HG02678 (cell line): ENCODE measurements at regions not wholly inside any gene's neighbourhood (a gene's known extent, or its start where the extent isn't known, plus 50 kb on each side); places are given as distances from the start of the nearest gene placed in this dataset.
"Not testable (repeated sequence)": the region's sequence is repeated elsewhere in the genome, so short reads cannot be mapped to it uniquely, and the experiment has no call there.

ENCODE experiments used
- ATAC-seq: cut with Tn5 transposase; IDR thresholded peaks from one replicate; pipeline ENCODE4 v1.9.1; 2021; ENCODE audit warnings: mild to moderate bottlenecking, moderate library complexity; ENCODE audit not compliant: unreplicated experiment

- not testable (repeated sequence) for ATAC-seq
These were observed 63.5 kb downstream of the UNC93B1 start for GRCh38 chr11:67940440-67940839.

GRCh38 chr11:67938964-67939363 lies 64.9 kb downstream of the UNC93B1 start:
- not testable (repeated sequence) for ATAC-seq

DNA sequence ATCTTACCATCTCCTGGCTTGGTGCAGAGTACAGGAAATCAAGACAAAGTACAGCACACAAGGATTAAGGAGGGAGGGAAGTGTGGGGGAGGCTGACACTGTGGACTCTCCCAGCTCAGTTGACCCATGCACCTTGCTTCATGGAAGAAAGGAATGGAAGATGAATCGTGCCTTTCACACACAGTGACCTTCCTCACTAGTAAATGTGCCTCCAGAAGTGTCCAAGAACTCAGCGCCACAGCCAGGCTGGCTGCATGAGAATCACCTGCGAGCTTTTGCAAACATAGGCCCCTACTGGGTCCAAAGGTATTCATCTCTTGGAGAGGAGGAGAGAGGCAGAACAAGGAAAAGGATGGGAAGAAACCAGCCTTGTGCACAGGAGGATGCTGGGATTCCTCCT lies 65.5 kb downstream of the UNC93B1 start:
- not testable (repeated sequence) for ATAC-seq

- ATAC-seq, result not testable (repeated sequence)
These were observed 80.3 kb downstream of the UNC93B1 start for GRCh38 chr11:67923565-67923964.

DNA sequence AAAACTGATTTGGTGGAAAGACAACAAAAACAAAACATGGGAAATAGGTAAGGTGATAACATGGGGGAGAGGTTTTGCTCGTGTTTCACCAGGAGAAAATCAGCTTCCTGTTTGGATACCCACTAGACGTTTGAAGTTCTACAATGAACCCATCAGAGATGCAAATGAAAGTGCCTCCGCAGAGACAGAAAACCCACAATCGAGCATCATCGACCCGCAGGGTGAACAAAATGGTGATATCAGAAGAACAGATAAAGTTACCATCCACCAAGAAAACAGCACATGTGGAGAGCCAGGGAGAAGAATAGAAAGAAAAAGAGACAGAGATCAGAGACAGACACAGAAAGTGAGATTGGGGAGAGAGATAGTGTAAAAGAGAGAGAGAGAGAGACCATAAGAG lies 83.4 kb downstream of the UNC93B1 start:
- not testable (repeated sequence) for ATAC-seq

GRCh38 chr11:67912184-67912583 lies 91.7 kb downstream of the UNC93B1 start:
- ATAC-seq, result not testable (repeated sequence)

DNA sequence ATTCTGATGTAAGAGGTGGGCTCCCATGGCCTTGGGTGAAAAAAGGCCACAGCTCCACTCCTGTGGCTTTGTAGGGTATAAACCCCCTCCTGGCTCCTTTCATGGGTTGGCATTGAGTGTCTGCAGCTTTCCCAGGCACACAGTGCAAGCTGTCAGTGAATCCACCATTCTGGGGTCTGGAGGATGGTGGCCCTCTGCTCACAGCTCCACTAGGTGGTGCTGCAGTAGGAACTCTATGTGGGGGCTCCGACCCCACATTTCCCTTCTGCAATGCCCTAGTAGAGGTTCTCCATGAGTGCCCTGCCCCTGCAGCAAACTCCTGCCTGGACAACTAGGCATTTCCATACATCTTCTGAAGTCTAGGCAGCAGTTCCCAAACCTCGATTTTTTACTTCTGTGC lies 92.7 kb downstream of the UNC93B1 start:
- not testable (repeated sequence) for ATAC-seq

DNA sequence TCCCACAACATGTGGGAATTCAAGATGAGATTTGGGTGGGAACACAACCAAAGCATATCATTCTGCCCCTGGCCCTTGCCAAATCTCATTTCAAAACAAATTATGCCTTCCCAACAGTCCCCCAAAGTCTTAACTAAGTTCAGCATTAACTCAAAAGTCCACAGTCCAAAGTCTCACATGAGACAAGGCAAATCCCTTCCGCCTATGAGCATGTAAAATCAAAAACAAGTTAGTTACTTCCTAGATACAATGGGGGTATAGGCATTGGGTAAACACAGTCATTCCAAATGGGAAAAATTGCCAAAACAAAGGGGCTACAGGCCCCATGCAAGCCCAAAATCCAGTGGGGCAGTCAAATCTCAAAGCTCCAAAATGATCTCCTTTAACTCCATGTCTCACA lies 93.1 kb downstream of the UNC93B1 start:
- ATAC-seq, result not testable (repeated sequence)

DNA sequence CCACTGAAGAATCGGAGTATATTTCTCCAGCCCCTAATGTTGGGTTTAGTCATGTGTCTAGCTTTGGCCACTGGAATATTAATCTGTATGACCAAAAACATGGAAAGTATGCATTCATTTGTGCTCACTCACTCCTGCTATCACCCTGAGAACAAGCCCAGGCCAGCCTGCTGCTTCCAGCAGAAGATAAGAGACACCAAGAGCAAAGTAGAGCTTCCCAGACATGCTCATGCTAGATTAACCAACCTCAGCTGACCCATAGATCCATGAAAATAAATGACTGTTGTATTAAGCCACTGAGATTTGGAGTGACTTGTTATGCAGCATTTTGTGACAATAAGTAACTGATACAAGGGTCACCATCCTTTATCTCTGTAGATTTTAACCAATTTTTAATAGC lies 96.9 kb downstream of the UNC93B1 start:
- not testable (repeated sequence) for ATAC-seq

GRCh38 chr11:67899462-67899861 lies 104.4 kb downstream of the UNC93B1 start:
- ATAC-seq, result not testable (repeated sequence)

GRCh38 chr11:67893487-67893886 lies 110.4 kb downstream of the UNC93B1 start:
- not testable (repeated sequence) for ATAC-seq

DNA sequence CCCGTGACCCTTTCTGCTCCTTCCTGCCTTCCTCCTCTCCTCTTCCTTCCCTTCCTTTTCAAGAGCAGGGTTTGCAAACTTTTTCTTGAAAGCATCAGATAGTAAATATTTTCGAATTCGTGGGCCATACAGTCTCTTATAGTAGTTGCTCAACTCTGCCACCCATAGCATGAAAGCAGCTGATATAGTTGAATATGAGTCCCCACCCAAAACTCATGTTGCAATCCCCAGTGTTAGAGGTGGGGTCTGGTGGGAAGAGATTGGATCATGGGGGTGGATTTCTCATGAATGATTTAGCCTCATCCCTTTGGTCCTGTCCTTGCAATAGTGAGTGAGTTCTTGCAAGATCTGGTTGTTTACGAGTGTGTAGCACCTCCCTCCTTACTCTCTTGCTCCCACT lies 114.3 kb downstream of the UNC93B1 start:
- not testable (repeated sequence) for ATAC-seq

GRCh38 chr11:67888056-67888455 lies 115.8 kb downstream of the UNC93B1 start:
- not testable (repeated sequence) for ATAC-seq

DNA sequence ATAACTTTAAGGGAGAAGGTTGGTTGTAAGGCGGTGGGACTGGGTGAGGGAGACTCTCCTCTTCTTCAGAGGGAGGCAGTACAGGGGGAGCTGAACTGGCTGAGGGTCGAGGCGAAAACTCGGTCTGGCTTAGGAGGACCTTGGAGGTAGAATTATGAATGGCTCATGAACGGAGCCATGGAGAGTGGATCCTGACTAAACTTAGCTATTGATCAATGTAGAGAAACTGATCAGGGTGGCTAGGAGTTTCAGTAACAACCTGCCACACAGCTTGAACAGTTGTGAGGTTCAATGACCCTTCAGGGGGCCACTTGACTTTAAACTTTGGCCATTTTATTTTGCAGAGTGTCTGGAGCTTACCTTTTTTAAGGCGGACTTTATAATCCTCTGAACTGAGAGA lies 117.2 kb downstream of the UNC93B1 start:
- not testable (repeated sequence) for ATAC-seq

DNA sequence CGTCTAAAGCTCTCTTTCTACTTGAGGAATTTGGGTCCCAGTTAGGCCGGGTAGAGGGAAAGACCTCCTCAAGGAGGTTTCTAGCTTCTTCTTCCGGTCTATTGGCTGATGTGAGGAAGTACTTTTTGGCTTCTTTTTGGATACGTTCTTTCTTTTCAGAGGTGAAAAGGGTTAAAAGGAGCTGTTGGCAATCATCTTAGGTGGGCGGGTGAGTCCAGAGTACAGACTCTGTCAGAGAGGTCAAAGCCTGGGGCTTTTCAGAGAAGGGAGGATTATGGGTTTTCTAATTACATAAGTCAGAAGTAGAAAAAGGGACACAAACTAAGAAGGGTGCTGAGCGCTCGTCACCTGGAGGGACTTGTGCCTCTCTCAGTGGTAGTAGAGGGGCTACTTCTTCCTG lies 117.7 kb downstream of the UNC93B1 start:
- not testable (repeated sequence) for ATAC-seq

GRCh38 chr11:67885574-67885973 lies 118.3 kb downstream of the UNC93B1 start:
- not testable (repeated sequence) for ATAC-seq

DNA sequence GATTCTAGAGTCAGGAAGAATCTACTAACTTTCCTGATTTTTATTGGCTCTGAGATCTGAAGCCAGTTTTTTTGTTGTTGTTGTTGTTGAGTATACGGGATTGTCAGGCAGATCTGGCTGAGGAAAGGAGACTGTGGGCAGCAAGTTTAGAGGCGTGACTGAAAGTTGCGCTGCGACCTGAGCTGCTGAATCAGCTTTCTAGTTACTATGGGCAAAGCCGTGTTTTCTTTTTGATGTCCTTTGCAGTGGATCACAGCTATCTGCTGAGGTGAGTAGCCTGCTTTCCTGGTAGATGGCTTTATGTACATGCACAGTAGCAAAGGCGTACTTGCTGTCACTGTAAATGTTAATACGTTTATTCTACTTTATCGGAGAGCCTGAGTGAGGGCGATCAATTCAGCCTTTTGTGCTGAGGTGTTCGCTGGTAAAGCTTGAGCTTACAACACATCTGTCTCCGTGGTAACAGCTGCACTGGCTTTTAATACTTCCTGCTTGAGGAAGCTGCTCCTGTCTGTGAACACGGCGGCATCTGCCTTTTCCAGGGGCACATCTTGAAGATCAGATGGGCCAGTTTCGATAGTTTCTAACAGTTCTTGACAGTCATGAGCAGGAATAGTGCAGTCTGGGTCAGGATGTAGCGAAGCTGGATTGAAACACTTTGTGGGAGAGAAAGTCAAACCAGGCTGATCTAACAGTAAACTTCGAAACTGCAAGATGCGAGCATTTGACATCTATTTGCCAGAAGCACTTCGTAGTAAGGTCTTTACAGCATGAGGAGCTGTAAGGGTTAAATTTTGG lies 118.9 kb downstream of the UNC93B1 start:
- ATAC-seq, result not testable (repeated sequence)

- ATAC-seq, result not testable (repeated sequence)
These were observed 119.7 kb downstream of the UNC93B1 start for GRCh38 chr11:67884073-67884757.

GRCh38 chr11:67882304-67882703 lies 121.6 kb downstream of the UNC93B1 start:
- ATAC-seq, result not testable (repeated sequence)

DNA sequence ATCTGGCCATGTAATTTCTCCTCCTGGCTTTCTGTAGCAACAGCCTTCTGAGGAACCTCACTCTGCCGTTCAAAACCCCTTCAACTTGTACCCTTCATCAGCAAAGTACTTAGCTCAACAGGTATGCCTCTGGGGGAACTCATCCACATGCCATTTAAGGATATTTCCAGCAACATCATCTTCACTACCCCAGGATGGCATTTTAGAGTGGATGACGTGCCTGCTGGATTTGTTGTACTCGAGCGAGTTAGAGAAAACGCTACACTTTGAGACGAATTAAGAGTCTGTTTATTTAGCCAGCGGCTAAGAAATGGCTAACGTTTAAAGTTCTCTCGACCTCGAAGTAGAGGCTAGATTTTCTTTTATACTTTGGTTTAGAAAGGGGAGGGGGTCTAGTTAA lies 122.1 kb downstream of the UNC93B1 start:
- ATAC-seq, result not testable (repeated sequence)

- ATAC-seq, result not testable (repeated sequence)
These were observed 123.2 kb downstream of the UNC93B1 start for GRCh38 chr11:67880594-67881196.

GRCh38 chr11:67878666-67879065 lies 125.2 kb downstream of the UNC93B1 start:
- ATAC-seq, result not testable (repeated sequence)
